Brain microvascular endothelial cell (primary cell): ENCODE measurements at regions not wholly inside any gene's neighbourhood (a gene's known extent, or its start where the extent isn't known, plus 50 kb on each side); places are given as distances from the start of the nearest gene placed in this dataset.

Experiments
- DNase-seq: peaks from one replicate; pipeline ENCODE4 v3.0.0-alpha.2; 2020
- H3K27ac ChIP-seq: fragments of 250-450 bp; sonication (Bioruptor Pico); 2 replicates; pipeline ENCODE4 v1.5.1; 2020; ENCODE audit warnings: mild to moderate bottlenecking, moderate library complexity
- H3K27me3 ChIP-seq: fragments of 250-450 bp; sonication (Bioruptor Pico); replicated peaks from 2 replicates; pipeline ENCODE4 v1.5.1; 2020; ENCODE audit warnings: mild to moderate bottlenecking
- H3K36me3 ChIP-seq: fragments of 250-450 bp; sonication (Bioruptor Pico); replicated peaks from 2 replicates; pipeline ENCODE4 v1.5.1; 2020; ENCODE audit warnings: mild to moderate bottlenecking
- H3K4me3 ChIP-seq: 2 replicates; pipeline ENCODE4 v1.5.1; 2011; ENCODE audit warnings: low read depth, mild to moderate bottlenecking, control low read depth, low read length, moderate library complexity
- CTCF ChIP-seq: IDR thresholded peaks from 2 replicates; pipeline ENCODE4 v1.5.1; 2011; ENCODE audit warnings: low read depth, mild to moderate bottlenecking, moderate library complexity, low read length, control low read depth, inconsistent platforms; ENCODE audit errors: missing control alignments
- in situ Hi-C: cut with HindIII; loops from 2 replicates; pipeline ENCODE4 v1.10.0; 2017; ENCODE audit warnings: low sequenced_read_pairs, low pct_ligation_motif_present

- in situ Hi-C loops = no loop called here
- H3K27me3 ChIP-seq = no peaks in the 10 kb centered on the region
- no peak for TF ChIP-seq CTCF
- H3K27ac ChIP-seq = no peak overlapping the region
- DNase-seq = no peak
- H3K36me3 ChIP-seq = no peaks in the 10 kb centered on the region
- H3K4me3 ChIP-seq = no peak overlapping the region
Observed at GRCh38 chr12:28925719-28926376, 223.2 kb upstream of the FAR2 start.

DNA sequence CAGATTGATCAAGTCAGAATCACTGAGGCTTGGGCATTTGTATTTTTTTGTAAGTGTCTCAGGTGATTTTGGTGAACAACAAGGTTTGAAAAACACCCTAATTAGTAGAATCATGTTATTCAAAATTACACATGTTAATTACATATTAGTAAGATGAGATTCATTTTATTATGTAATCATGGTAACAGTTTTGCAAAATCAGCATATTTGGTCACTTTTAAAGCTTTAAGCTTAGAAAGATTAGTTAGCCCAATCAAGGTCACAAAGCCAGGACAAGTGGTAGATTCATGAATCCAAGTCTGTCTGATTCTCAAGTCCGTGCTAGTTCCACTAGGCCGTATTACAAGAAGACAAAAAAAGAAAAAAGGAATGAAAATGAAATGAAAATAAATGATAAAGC is 218.4 kb upstream of the FAR2 start:
- no peak overlapping the region for H3K27ac ChIP-seq
- DNase-seq = no peak
- TF ChIP-seq CTCF = no peak
- H3K36me3 ChIP-seq = no peaks in the 10 kb centered on the region
- no peaks in the 10 kb centered on the region for H3K27me3 ChIP-seq
- no peak overlapping the region for H3K4me3 ChIP-seq
- in situ Hi-C loops = no loop called here

DNA sequence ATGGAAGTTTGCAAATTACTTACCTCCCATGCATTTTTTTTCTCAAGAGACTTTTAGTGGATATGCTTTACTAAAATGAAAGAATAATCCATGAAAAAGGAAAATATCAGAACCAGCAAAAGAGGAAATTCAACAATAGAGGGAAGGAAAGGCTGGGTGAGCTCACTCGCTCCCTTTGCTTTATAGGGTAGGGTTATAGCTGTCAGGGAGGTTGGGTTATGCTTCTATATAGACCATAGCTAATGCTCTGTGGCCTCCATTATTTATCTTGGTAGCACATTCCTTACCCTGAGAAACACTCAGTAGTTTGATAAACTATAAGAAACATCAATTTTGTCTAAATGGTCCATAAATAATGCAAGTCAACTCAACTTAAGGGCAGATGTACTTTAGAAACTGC is 215.9 kb upstream of the FAR2 start:
- no peak for TF ChIP-seq CTCF
- in situ Hi-C loops = no loop called here
- H3K27ac ChIP-seq = no peak overlapping the region
- H3K27me3 ChIP-seq = no peaks in the 10 kb centered on the region
- no peak overlapping the region for H3K4me3 ChIP-seq
- DNase-seq = no peak
- H3K36me3 ChIP-seq = no peaks in the 10 kb centered on the region

DNA sequence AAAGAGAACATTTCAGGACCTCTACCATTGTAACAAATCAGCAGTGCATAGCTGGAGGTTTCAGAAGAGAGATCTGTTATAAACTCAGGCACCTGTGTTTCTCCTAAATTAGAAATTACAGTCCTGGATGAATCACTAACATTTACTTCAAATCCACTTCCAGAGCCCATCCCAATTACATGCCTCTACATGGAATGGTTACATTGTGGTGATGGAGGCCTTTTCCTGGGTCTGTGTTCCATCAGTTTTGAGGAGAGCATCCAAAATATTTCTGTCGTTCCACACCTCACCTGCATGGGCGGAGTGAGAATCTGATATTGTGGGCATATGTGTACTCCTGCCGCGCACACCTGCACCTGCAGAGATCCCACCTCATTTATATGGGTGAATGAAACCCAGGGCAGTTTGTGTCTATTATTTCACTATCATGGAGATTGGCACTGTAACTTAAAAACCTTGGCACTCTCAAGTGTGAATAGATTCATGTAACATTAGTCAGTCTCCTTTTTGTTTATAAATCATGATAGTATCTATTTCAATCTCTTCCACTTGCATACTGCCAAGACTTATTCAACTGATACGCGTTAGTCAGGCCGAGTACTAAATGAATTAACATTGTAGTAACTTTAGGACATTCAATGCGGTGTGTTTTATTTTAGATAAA is 215.1 kb upstream of the FAR2 start:
- H3K4me3 ChIP-seq = no peak overlapping the region
- DNase-seq = no peak
- in situ Hi-C loops = no loop called here
- no peak overlapping the region for H3K27ac ChIP-seq
- H3K36me3 ChIP-seq = no peaks in the 10 kb centered on the region
- TF ChIP-seq CTCF = no peak
- H3K27me3 ChIP-seq = no peaks in the 10 kb centered on the region

GRCh38 chr12:28936221-28936620 is 212.9 kb upstream of the FAR2 start:
- H3K36me3 ChIP-seq = no peaks in the 10 kb centered on the region
- in situ Hi-C loops = no loop called here
- H3K27me3 ChIP-seq = no peaks in the 10 kb centered on the region
- no peak overlapping the region for H3K4me3 ChIP-seq
- no peak for DNase-seq
- no peak for TF ChIP-seq CTCF
- no peak overlapping the region for H3K27ac ChIP-seq

DNA sequence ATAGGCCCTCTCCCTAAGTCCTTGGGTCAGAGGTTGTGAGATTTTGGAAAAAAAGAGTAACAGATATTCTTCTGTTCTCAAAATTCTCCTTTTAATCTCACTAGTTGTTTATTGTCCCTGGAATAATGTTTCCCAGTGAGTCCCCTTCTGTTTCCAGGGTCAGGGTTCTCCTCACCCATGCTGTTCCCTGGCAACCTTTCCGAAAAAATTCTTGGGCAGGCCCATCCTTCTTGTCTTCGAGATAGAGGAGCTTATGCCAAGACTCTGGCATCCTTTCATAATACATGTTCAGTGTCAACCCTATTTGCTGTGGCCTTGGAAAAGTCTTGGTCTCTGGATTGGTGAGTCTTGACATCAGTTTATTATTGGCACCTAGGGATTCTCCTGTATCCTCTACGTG is 212.4 kb upstream of the FAR2 start:
- Histone ChIP-seq H3K27me3 (no peaks in the 10 kb centered on the region), H3K36me3 (no peaks in the 10 kb centered on the region), H3K4me3 (no peak overlapping the region), H3K27ac (no peak overlapping the region)
- TF ChIP-seq CTCF = no peak
- in situ Hi-C loops = no loop called here
- DNase-seq = no peak
